HG03135 (cell line): ENCODE measurements at regions not wholly inside any gene's neighbourhood (a gene's known extent, or its start where the extent isn't known, plus 50 kb on each side); places are given as distances from the start of the nearest gene placed in this dataset.

ENCODE experiments used
- ATAC-seq: cut with Tn5 transposase; IDR thresholded peaks from one replicate; pipeline ENCODE4 v1.9.1; 2021; ENCODE audit warnings: mild to moderate bottlenecking, moderate library complexity; ENCODE audit not compliant: unreplicated experiment

GRCh38 chr12:65761301-65761700, 63.0 kb upstream of the HMGA2 start:
- ATAC-seq = no peak

DNA sequence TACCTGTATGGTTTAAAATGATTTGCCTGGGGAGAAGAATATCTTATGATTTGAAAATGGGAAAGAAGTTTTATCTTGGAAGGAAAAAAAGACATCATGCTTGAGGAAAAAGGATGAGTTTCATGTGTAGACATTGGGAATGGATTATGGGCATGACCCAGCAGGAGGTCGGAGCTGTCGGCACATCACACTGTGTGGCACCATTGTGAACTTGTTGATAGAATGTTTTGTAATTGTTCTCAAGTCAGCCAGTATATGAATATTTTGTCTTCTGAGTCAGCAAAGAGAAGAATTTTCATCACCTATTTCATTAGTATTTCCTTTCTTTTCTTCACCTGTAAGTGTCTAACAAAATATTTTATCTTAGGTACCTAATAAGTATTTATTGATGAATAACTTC, 60.0 kb upstream of the HMGA2 start:
- no peak for ATAC-seq

DNA sequence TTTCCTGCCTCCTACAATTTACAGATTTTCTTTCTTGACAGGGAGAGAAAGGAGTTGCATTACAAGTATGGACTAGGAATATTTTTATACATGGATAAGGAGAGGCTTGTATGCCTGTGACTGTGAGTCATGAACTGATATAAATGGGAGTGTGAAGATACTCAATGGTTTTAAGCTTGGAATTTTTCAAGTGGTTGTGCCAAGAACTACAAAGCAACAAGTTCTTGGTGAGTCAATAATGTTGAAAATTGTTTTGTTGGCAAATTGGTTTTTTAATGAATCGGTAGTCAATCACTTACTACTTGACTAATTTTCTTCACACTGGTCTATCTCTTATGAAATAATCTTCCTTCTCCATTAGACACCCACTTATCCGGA, 58.9 kb upstream of the HMGA2 start:
- no peak for ATAC-seq

DNA sequence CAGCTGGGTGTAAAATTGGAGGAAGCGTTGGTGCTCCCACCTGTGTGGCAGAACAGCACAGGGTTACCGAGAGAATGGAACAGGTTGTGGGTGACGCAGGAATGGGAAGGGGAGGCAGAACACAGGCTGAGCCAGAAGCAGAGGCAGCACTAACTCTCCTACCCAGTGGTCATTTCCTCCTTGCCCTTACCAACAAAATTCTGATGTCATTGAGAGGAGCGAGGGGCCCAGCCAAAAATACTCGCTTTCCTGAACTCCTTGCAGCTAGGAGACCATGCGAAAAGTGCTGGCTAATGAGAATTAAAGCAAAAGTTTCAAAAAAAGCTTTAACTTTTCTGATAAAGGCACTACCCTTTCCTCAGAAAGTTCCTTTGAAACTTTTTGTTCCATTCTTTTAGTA, 54.4 kb upstream of the HMGA2 start:
- ATAC-seq = no peak
